ENCODE measurements at regions not wholly inside any gene's neighbourhood (a gene's known extent, or its start where the extent isn't known, plus 50 kb on each side); places are given as distances from the start of the nearest gene placed in this dataset.

GRCh38 chr7:18243731-18244130, 216.1 kb upstream of the PRPS1L1 start:
- no peak for DNase-seq (ENCODE audit: low read depth, low spot score)
- Histone ChIP-seq H3K4me2 (ENCODE audit: control insufficient read depth, insufficient read depth) (no peak overlapping the region), H3K27me3 (replicated peaks in 1 of 2; ENCODE audit: control insufficient read depth in 2 of 2, insufficient read depth in 2 of 2, low read length in 1 of 2) (no peaks in the 10 kb centered on the region), H3K9me3 (replicated peaks; ENCODE audit: control insufficient read depth, insufficient read depth, low read length) (no peaks in the 10 kb centered on the region), H4K20me1 (ENCODE audit: control insufficient read depth, insufficient read depth) (no peaks in the 10 kb centered on the region), H3K27ac (ENCODE audit: control insufficient read depth, insufficient read depth) (no peak overlapping the region), H3K9ac (ENCODE audit: control insufficient read depth, insufficient read depth, low read length) (no peak overlapping the region), H3K4me1 (ENCODE audit: control insufficient read depth, insufficient read depth, low read length) (no peaks in the 10 kb centered on the region), H2AFZ (ENCODE audit: control insufficient read depth, low read depth, low read length) (no peak overlapping the region), H3K36me3 (ENCODE audit: control insufficient read depth in 2 of 2, insufficient read depth in 2 of 2, low read length in 1 of 2) (no peaks in the 10 kb centered on the region), H3K79me2 (ENCODE audit: control insufficient read depth, insufficient read depth, low read length) (no peaks in the 10 kb centered on the region), H3K4me3 (no peak overlapping the region)
- FAIRE-seq, result no peak
- no TSS peak for BruUV-seq (replicated peaks)
- ChIA-PET RAD21 (ENCODE audit: unreplicated experiment) (no interaction called here), SMC1A (ENCODE audit: uncharacterized antibody, unreplicated experiment) (no interaction called here), POLR2A (interaction anchor here (0.6 kb wide), 1 partner anchor 76 kb away, joined by 3 read pairs; no protein-coding TSS in a partner anchor), CTCF (interaction anchor here (0.7 kb wide), 1 partner anchor 80 kb away, joined by 3 read pairs; no protein-coding TSS in a partner anchor)
- ATAC-seq, result no peak
- WGBS (ENCODE audit: insufficient coverage, insufficient replicate concordance, low lambda C conversion rate, missing lambda C conversion rate), result 21% methylated on average over 3 of the region's 3 CpGs
- intact Hi-C loops (cut with micrococcal nuclease; ENCODE audit: unreplicated experiment) (no loop called here), in situ Hi-C loops (cut with MboI) (no loop called here)
- no peak for TF ChIP-seq RELA (IDR thresholded peaks at IDR 0.05; ENCODE audit: borderline replicate concordance, partially characterized antibody)
- no peak for TF ChIP-seq HDAC2 (IDR thresholded peaks at IDR 0.05)
- no peak for TF ChIP-seq WRNIP1 (IDR thresholded peaks at IDR 0.05; ENCODE audit: borderline replicate concordance, low read depth, low read length)
- TF ChIP-seq ZNF217 (IDR thresholded peaks at IDR 0.05), result no peak

GRCh38 chr7:18250133-18250532, 222.5 kb upstream of the PRPS1L1 start:
- SMC1A ChIA-PET (ENCODE audit: uncharacterized antibody, unreplicated experiment), result interaction anchor here (2.1 kb wide), 1 partner anchor 8 kb away, joined by 5 read pairs; no protein-coding TSS in a partner anchor
- H3K27me3 ChIP-seq (replicated peaks in 1 of 2; ENCODE audit: control insufficient read depth in 2 of 2, insufficient read depth in 2 of 2, low read length in 1 of 2), result no peaks in the 10 kb centered on the region
- no peak overlapping the region for H2AFZ ChIP-seq (ENCODE audit: control insufficient read depth, low read depth, low read length)
- no peak for ATAC-seq
- H4K20me1 ChIP-seq (ENCODE audit: control insufficient read depth, insufficient read depth), result no peaks in the 10 kb centered on the region
- no peaks in the 10 kb centered on the region for H3K79me2 ChIP-seq (ENCODE audit: control insufficient read depth, insufficient read depth, low read length)
- no peaks in the 10 kb centered on the region; the same call in 2 of the 3 replicates for H3K9me3 ChIP-seq (replicated peaks; ENCODE audit: control insufficient read depth, insufficient read depth, low read length)
- no peak overlapping the region for H3K27ac ChIP-seq (ENCODE audit: control insufficient read depth, insufficient read depth)
- intact Hi-C loops (cut with micrococcal nuclease; ENCODE audit: unreplicated experiment), result no loop called here
- CTCF ChIA-PET, result no interaction called here
- no peak overlapping the region for H3K9ac ChIP-seq (ENCODE audit: control insufficient read depth, insufficient read depth, low read length)
- no peaks in the 10 kb centered on the region for H3K4me1 ChIP-seq (ENCODE audit: control insufficient read depth, insufficient read depth, low read length)
- H3K4me3 ChIP-seq, result no peak overlapping the region
- no TSS peak for BruUV-seq (replicated peaks)
- no peak for FAIRE-seq
- no peak overlapping the region for H3K4me2 ChIP-seq (ENCODE audit: control insufficient read depth, insufficient read depth)
- in situ Hi-C loops (cut with MboI), result no loop called here
- POLR2A ChIA-PET, result no interaction called here
- no peak for DNase-seq (ENCODE audit: low read depth, low spot score)
- H3K36me3 ChIP-seq (ENCODE audit: control insufficient read depth in 2 of 2, insufficient read depth in 2 of 2, low read length in 1 of 2), result no peaks in the 10 kb centered on the region
- RAD21 ChIA-PET (ENCODE audit: unreplicated experiment), result no interaction called here
- TF ChIP-seq TCF3 (IDR thresholded peaks at IDR 0.05; ENCODE audit: borderline replicate concordance, insufficient read depth, low read depth, low read length) (no peak), TBL1XR1 (IDR thresholded peaks at IDR 0.05; ENCODE audit: low read depth, low read length) (no peak), SMAD5 (IDR thresholded peaks at IDR 0.05; ENCODE audit: low read depth) (no peak), EZH2 (IDR thresholded peaks at IDR 0.05; ENCODE audit: borderline replicate concordance, control insufficient read depth, low read depth, low read length) (no peak), EED (IDR thresholded peaks at IDR 0.05; ENCODE audit: low read depth) (no peak), EP300 (IDR thresholded peaks at IDR 0.05; ENCODE audit: borderline replicate concordance in 1 of 2, control insufficient read depth in 1 of 2, low read depth in 2 of 2, low read length in 2 of 2) (no peak)
- TF ChIP-seq, protein P1, sequence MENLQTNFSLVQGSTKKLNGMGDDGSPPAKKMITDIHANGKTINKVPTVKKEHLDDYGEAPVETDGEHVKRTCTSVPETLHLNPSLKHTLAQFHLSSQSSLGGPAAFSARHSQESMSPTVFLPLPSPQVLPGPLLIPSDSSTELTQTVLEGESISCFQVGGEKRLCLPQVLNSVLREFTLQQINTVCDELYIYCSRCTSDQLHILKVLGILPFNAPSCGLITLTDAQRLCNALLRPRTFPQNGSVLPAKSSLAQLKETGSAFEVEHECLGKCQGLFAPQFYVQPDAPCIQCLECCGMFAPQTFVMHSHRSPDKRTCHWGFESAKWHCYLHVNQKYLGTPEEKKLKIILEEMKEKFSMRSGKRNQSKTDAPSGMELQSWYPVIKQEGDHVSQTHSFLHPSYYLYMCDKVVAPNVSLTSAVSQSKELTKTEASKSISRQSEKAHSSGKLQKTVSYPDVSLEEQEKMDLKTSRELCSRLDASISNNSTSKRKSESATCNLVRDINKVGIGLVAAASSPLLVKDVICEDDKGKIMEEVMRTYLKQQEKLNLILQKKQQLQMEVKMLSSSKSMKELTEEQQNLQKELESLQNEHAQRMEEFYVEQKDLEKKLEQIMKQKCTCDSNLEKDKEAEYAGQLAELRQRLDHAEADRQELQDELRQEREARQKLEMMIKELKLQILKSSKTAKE (IDR thresholded peaks at IDR 0.05; ENCODE audit: low read depth, poor library complexity, severe bottlenecking), result no peak
- TF ChIP-seq, protein P2, sequence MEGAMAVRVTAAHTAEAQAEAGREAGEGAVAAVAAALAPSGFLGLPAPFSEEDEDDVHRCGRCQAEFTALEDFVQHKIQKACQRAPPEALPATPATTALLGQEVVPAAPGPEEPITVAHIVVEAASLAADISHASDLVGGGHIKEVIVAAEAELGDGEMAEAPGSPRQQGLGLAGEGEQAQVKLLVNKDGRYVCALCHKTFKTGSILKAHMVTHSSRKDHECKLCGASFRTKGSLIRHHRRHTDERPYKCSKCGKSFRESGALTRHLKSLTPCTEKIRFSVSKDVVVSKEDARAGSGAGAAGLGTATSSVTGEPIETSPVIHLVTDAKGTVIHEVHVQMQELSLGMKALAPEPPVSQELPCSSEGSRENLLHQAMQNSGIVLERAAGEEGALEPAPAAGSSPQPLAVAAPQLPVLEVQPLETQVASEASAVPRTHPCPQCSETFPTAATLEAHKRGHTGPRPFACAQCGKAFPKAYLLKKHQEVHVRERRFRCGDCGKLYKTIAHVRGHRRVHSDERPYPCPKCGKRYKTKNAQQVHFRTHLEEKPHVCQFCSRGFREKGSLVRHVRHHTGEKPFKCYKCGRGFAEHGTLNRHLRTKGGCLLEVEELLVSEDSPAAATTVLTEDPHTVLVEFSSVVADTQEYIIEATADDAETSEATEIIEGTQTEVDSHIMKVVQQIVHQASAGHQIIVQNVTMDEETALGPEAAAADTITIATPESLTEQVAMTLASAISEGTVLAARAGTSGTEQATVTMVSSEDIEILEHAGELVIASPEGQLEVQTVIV (IDR thresholded peaks at IDR 0.05; ENCODE audit: borderline replicate concordance, partially characterized antibody), result no peak
- TF ChIP-seq, protein P3, sequence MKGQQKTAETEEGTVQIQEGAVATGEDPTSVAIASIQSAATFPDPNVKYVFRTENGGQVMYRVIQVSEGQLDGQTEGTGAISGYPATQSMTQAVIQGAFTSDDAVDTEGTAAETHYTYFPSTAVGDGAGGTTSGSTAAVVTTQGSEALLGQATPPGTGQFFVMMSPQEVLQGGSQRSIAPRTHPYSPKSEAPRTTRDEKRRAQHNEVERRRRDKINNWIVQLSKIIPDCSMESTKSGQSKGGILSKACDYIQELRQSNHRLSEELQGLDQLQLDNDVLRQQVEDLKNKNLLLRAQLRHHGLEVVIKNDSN (IDR thresholded peaks at IDR 0.05; ENCODE audit: borderline replicate concordance, extremely low read length, insufficient read depth, low read depth, low read length), result no peak
